ENCODE measurements at regions not wholly inside any gene's neighbourhood (a gene's known extent, or its start where the extent isn't known, plus 50 kb on each side); places are given as distances from the start of the nearest gene placed in this dataset.

- H3K36me3 ChIP-seq: no peaks in the 10 kb centered on the region
- DNase-seq: no peak
- intact Hi-C loops (cut with DNase I): no loop called here
- H3K9me3 ChIP-seq: no peaks in the 10 kb centered on the region
- no peaks in the 10 kb centered on the region for H3K27me3 ChIP-seq
- H3K27ac ChIP-seq: no peak overlapping the region
- no peak for TF ChIP-seq POLR2A (IDR thresholded peaks at IDR 0.05)
- TF ChIP-seq CTCF (IDR thresholded peaks at IDR 0.05): no peak
- no peaks in the 10 kb centered on the region for H3K4me1 ChIP-seq
- WGBS, 2 donors: 11 to 26% methylated on average over 1 of the region's 1 CpG
- no peak overlapping the region for H3K4me3 ChIP-seq (replicated peaks in 1 of 3)
These were observed 1424.1 kb downstream of the CDH11 start for GRCh38 chr16:63697736-63698135.

GRCh38 chr16:63695347-63695746 lies 1426.5 kb downstream of the CDH11 start:
- WGBS, 2 donors: 17 to 37% methylated on average over 1 of the region's 1 CpG
- no peak overlapping the region for H3K27ac ChIP-seq
- H3K36me3 ChIP-seq: no peaks in the 10 kb centered on the region
- no peaks in the 10 kb centered on the region for H3K27me3 ChIP-seq
- no peak for TF ChIP-seq POLR2A (IDR thresholded peaks at IDR 0.05)
- no peak for TF ChIP-seq CTCF (IDR thresholded peaks at IDR 0.05)
- no peak overlapping the region for H3K4me3 ChIP-seq (replicated peaks in 1 of 3)
- intact Hi-C loops (cut with DNase I): no loop called here
- no peaks in the 10 kb centered on the region for H3K4me1 ChIP-seq
- DNase-seq: no peak
- H3K9me3 ChIP-seq: no peaks in the 10 kb centered on the region

GRCh38 chr16:63690961-63691360 lies 1430.9 kb downstream of the CDH11 start:
- intact Hi-C loops (cut with DNase I): no loop called here
- no peaks in the 10 kb centered on the region for H3K27me3 ChIP-seq
- no peak overlapping the region for H3K27ac ChIP-seq
- TF ChIP-seq POLR2A (IDR thresholded peaks at IDR 0.05) (no peak), CTCF (IDR thresholded peaks at IDR 0.05) (no peak)
- WGBS, 2 donors: 40 to 49% methylated on average over 7 of the region's 7 CpGs
- no peaks in the 10 kb centered on the region for H3K9me3 ChIP-seq
- no peaks in the 10 kb centered on the region for H3K4me1 ChIP-seq
- H3K4me3 ChIP-seq (replicated peaks in 1 of 3): no peak overlapping the region
- no peak for DNase-seq
- no peaks in the 10 kb centered on the region for H3K36me3 ChIP-seq

- 87 to 88% methylated on average over 7 of the region's 7 CpGs for WGBS, 2 donors
- intact Hi-C loops (cut with DNase I): no loop called here
These were observed 1431.6 kb downstream of the CDH11 start for GRCh38 chr16:63690267-63690666.

GRCh38 chr16:63689068-63689467 lies 1432.8 kb downstream of the CDH11 start:
- no peak for TF ChIP-seq CTCF (IDR thresholded peaks at IDR 0.05)
- TF ChIP-seq POLR2A (IDR thresholded peaks at IDR 0.05): no peak
- 84 to 90% methylated on average over 4 of the region's 4 CpGs for WGBS, 2 donors
- no peak overlapping the region for H3K4me3 ChIP-seq (replicated peaks in 1 of 3)
- DNase-seq: no peak
- no peaks in the 10 kb centered on the region for H3K27me3 ChIP-seq
- no peak overlapping the region for H3K27ac ChIP-seq
- no peaks in the 10 kb centered on the region for H3K36me3 ChIP-seq
- no peaks in the 10 kb centered on the region for H3K4me1 ChIP-seq
- no peaks in the 10 kb centered on the region for H3K9me3 ChIP-seq
- intact Hi-C loops (cut with DNase I): no loop called here

More at GRCh38 chr16:63690267-63690666, 1431.6 kb downstream of the CDH11 start:
- no peaks in the 10 kb centered on the region for H3K27me3 ChIP-seq
- DNase-seq: no peak
- no peak overlapping the region for H3K27ac ChIP-seq
- H3K36me3 ChIP-seq: no peaks in the 10 kb centered on the region
- no peaks in the 10 kb centered on the region for H3K4me1 ChIP-seq
- no peak overlapping the region for H3K4me3 ChIP-seq (replicated peaks in 1 of 3)
- TF ChIP-seq CTCF (IDR thresholded peaks at IDR 0.05): no peak
- TF ChIP-seq POLR2A (IDR thresholded peaks at IDR 0.05): no peak
- H3K9me3 ChIP-seq: no peaks in the 10 kb centered on the region

Data from thyroid gland (tissue), 4 donors.